ENCODE measurements at regions not wholly inside any gene's neighbourhood (a gene's known extent, or its start where the extent isn't known, plus 50 kb on each side); places are given as distances from the start of the nearest gene placed in this dataset.

DNA sequence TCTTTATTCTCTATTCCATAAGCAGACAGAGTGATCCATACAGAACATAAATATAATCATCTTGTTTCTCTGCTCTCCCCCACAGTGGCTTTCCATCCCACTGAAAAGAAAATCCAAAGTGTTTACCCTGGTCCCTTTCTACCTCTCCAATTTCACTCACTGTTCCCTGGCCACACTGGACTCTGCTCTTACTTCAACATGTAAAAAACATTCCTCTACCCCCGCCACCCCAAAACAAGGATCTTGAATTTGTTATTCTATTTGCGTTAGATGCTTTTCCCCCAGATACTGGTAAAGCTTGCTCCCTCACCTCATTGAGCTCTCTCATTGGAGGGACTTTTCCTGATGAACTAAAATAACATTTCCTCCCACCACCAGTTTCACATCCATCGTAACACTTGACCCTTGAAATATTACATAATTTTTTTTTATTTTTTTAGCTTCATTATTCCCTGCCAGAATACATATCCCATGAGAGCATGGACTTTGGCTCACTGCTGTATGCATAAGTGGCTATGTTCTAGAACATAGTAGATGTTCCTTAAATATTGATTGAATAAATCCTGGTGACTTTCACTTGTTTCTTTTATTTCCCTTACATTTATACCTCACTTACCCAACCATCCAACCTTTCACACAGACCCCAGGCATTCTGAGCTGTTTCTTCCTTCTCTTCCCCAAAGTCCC, 162.7 kb upstream of the MEIS2 start:
- no peak overlapping the region for H3K4me3 ChIP-seq (ENCODE audit: low read length)
- no peaks in the 10 kb centered on the region for H3K36me3 ChIP-seq (ENCODE audit: insufficient read depth, low read length)
- H3K27ac Mint-ChIP-seq, result no peak overlapping the region
- no peaks in the 10 kb centered on the region for H3K4me1 Mint-ChIP-seq
- no peak for DNase-seq
- no peaks in the 10 kb centered on the region for H3K27me3 Mint-ChIP-seq
- no peak overlapping the region for H3K4me3 Mint-ChIP-seq
- peaks cover 0 to 2% (median 0%) of the 10 kb centered on the region in 3 donors for H3K36me3 Mint-ChIP-seq
- H3K9me3 Mint-ChIP-seq, result peaks cover 0 to 3% (median 0%) of the 10 kb centered on the region in 5 donors
- POLR2A ChIA-PET, result no interaction called here
- no peak overlapping the region for H3K27ac ChIP-seq (ENCODE audit: low read depth, low read length)
- H3K9me3 ChIP-seq (ENCODE audit: low read length), result no peaks in the 10 kb centered on the region
- CTCF ChIA-PET, result no interaction called here
- H3K4me1 ChIP-seq (ENCODE audit: insufficient read depth, low read length), result no peaks in the 10 kb centered on the region
- H3K27me3 ChIP-seq (ENCODE audit: insufficient read depth, low read length, poor library complexity, severe bottlenecking), result no peaks in the 10 kb centered on the region

GRCh38 chr15:37289109-37289765, 188.9 kb upstream of the MEIS2 start:
- no peaks in the 10 kb centered on the region for H3K36me3 Mint-ChIP-seq

DNA sequence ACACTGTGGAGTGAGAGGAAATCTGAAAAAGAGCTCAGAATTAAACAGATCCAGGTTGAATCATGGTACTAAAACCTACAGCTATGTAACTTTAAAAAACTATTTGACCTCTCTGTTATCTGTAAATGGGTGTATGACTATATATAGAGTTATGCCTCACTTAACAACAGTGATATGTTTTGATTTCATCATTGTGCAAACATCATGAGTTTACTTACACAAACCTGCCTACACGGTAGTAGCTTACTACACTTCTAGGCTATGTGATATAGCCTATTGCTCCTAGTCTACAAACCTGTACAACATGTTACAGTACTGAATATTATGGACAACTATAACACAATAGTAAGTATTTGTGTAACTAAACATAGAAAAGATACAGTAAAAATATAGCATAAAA, 191.6 kb upstream of the MEIS2 start:
- no peaks in the 10 kb centered on the region for H3K4me1 ChIP-seq (ENCODE audit: insufficient read depth, low read length)
- CTCF ChIA-PET, result no interaction called here
- H3K27ac ChIP-seq (ENCODE audit: low read depth, low read length), result no peak overlapping the region
- H3K4me1 Mint-ChIP-seq, result no peaks in the 10 kb centered on the region
- peaks cover 0 to 12% (median 2%) of the 10 kb centered on the region in 5 donors for H3K9me3 Mint-ChIP-seq
- no peaks in the 10 kb centered on the region for H3K27me3 Mint-ChIP-seq
- H3K4me3 ChIP-seq (ENCODE audit: low read length), result no peak overlapping the region
- no peaks in the 10 kb centered on the region for H3K9me3 ChIP-seq (ENCODE audit: low read length)
- POLR2A ChIA-PET, result no interaction called here
- H3K36me3 ChIP-seq (ENCODE audit: insufficient read depth, low read length), result no peaks in the 10 kb centered on the region
- H3K4me3 Mint-ChIP-seq, result no peak overlapping the region
- DNase-seq, result no peak
- no peaks in the 10 kb centered on the region for H3K36me3 Mint-ChIP-seq
- H3K27ac Mint-ChIP-seq, result no peak overlapping the region
- H3K27me3 ChIP-seq (ENCODE audit: insufficient read depth, low read length, poor library complexity, severe bottlenecking), result no peaks in the 10 kb centered on the region

More at GRCh38 chr15:37289109-37289765, 188.9 kb upstream of the MEIS2 start:
- H3K36me3 ChIP-seq (ENCODE audit: insufficient read depth, low read length), result no peaks in the 10 kb centered on the region
- H3K27ac ChIP-seq (ENCODE audit: low read depth, low read length), result no peak overlapping the region
- POLR2A ChIA-PET, result no interaction called here
- peak overlapping the region in 1 of 8 donors; percentile 48 for H3K27ac Mint-ChIP-seq
- H3K9me3 Mint-ChIP-seq, result peaks cover 0 to 11% (median 6%) of the 10 kb centered on the region in 5 donors
- DNase-seq, result no peak
- no peaks in the 10 kb centered on the region for H3K27me3 Mint-ChIP-seq
- H3K9me3 ChIP-seq (ENCODE audit: low read length), result no peaks in the 10 kb centered on the region
- no peak overlapping the region for H3K4me3 ChIP-seq (ENCODE audit: low read length)
- no peaks in the 10 kb centered on the region for H3K4me1 Mint-ChIP-seq
- no peak overlapping the region for H3K4me3 Mint-ChIP-seq
- H3K27me3 ChIP-seq (ENCODE audit: insufficient read depth, low read length, poor library complexity, severe bottlenecking), result no peaks in the 10 kb centered on the region
- no peaks in the 10 kb centered on the region for H3K4me1 ChIP-seq (ENCODE audit: insufficient read depth, low read length)
- CTCF ChIA-PET, result no interaction called here

DNA sequence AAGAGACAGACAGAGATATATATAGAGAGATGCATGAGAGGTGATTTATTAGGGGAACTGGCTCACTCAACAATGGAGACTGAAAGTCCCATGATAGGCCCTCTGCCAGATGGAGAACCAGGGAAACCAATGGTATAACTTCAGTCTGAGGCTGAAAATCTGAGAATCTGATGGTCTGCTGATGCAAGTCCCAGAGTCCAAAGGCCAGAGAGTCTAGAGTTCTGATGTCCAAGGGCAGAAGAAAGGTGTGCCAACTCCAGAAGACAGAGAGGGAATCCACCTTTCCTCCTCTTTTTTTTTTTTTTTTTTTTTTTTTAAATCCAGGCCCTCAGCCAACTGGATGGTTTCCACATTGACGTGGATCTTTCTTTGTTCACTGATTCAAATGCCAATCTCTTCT, 197.9 kb upstream of the MEIS2 start:
- H3K4me1 ChIP-seq (ENCODE audit: insufficient read depth, low read length), result no peaks in the 10 kb centered on the region
- no peak for DNase-seq
- no peak overlapping the region for H3K27ac ChIP-seq (ENCODE audit: low read depth, low read length)
- no peak overlapping the region for H3K4me3 ChIP-seq (ENCODE audit: low read length)
- Mint-ChIP-seq H3K4me1 (no peaks in the 10 kb centered on the region), H3K36me3 (no peaks in the 10 kb centered on the region), H3K27ac (no peak overlapping the region), H3K9me3 (peaks cover 0 to 29% (median 2%) of the 10 kb centered on the region in 5 donors), H3K27me3 (peaks cover 0 to 2% of the 10 kb centered on the region in 2 donors), H3K4me3 (no peak overlapping the region)
- ChIA-PET CTCF (no interaction called here), POLR2A (no interaction called here)
- no peaks in the 10 kb centered on the region for H3K36me3 ChIP-seq (ENCODE audit: insufficient read depth, low read length)
- no peaks in the 10 kb centered on the region for H3K27me3 ChIP-seq (ENCODE audit: insufficient read depth, low read length, poor library complexity, severe bottlenecking)
- H3K9me3 ChIP-seq (ENCODE audit: low read length), result no peaks in the 10 kb centered on the region

GRCh38 chr15:37339437-37339836, 239.1 kb upstream of the MEIS2 start:
- Mint-ChIP-seq H3K9me3 (peaks cover 0 to 10% (median 3%) of the 10 kb centered on the region in 5 donors), H3K36me3 (no peaks in the 10 kb centered on the region), H3K27me3 (no peaks in the 10 kb centered on the region), H3K27ac (no peak overlapping the region), H3K4me3 (no peak overlapping the region), H3K4me1 (no peaks in the 10 kb centered on the region)
- no peak for DNase-seq
- Histone ChIP-seq H3K4me1 (ENCODE audit: insufficient read depth, low read length) (no peaks in the 10 kb centered on the region), H3K9me3 (ENCODE audit: low read length) (no peaks in the 10 kb centered on the region), H3K4me3 (ENCODE audit: low read length) (no peak overlapping the region), H3K27me3 (ENCODE audit: insufficient read depth, low read length, poor library complexity, severe bottlenecking) (no peaks in the 10 kb centered on the region), H3K36me3 (ENCODE audit: insufficient read depth, low read length) (no peaks in the 10 kb centered on the region), H3K27ac (ENCODE audit: low read depth, low read length) (no peak overlapping the region)
- POLR2A ChIA-PET, result no interaction called here
- CTCF ChIA-PET, result no interaction called here

DNA sequence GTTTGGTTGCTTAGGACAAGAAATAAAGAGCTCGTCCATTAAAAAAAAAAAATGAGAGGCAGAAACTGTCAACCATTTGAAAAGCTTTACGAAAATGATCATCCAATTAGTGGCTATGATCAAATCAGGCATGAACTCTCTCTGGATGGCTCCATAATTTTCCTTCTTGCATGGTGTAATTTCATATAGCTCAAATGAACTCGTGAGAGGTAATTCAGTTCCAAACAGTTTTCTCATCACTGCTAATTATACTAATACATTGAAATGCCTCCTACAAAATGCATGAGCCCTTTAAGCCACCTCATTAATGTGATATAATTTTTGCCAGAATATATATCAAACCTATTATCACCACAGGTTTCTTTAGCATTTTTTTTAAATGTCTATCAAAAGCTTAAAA, 239.5 kb upstream of the MEIS2 start:
- H3K27me3 Mint-ChIP-seq, result no peaks in the 10 kb centered on the region
- Histone ChIP-seq H3K4me3 (ENCODE audit: low read length) (no peak overlapping the region), H3K9me3 (ENCODE audit: low read length) (no peaks in the 10 kb centered on the region), H3K27ac (ENCODE audit: low read depth, low read length) (no peak overlapping the region), H3K4me1 (ENCODE audit: insufficient read depth, low read length) (no peaks in the 10 kb centered on the region), H3K27me3 (ENCODE audit: insufficient read depth, low read length, poor library complexity, severe bottlenecking) (no peaks in the 10 kb centered on the region), H3K36me3 (ENCODE audit: insufficient read depth, low read length) (no peaks in the 10 kb centered on the region)
- no peak for DNase-seq
- H3K27ac Mint-ChIP-seq, result no peak overlapping the region
- ChIA-PET CTCF (no interaction called here), POLR2A (no interaction called here)
- no peaks in the 10 kb centered on the region for H3K4me1 Mint-ChIP-seq
- no peak overlapping the region for H3K4me3 Mint-ChIP-seq
- no peaks in the 10 kb centered on the region for H3K36me3 Mint-ChIP-seq
- H3K9me3 Mint-ChIP-seq, result peaks cover 0 to 10% (median 3%) of the 10 kb centered on the region in 5 donors

- Mint-ChIP-seq H3K4me1 (no peaks in the 10 kb centered on the region), H3K36me3 (no peaks in the 10 kb centered on the region), H3K27me3 (no peaks in the 10 kb centered on the region), H3K27ac (no peak overlapping the region), H3K4me3 (no peak overlapping the region), H3K9me3 (peaks cover 0 to 11% (median 1%) of the 10 kb centered on the region in 5 donors)
- Histone ChIP-seq H3K4me1 (ENCODE audit: insufficient read depth, low read length) (no peaks in the 10 kb centered on the region), H3K4me3 (ENCODE audit: low read length) (no peak overlapping the region), H3K36me3 (ENCODE audit: insufficient read depth, low read length) (no peaks in the 10 kb centered on the region), H3K27ac (ENCODE audit: low read depth, low read length) (no peak overlapping the region), H3K27me3 (ENCODE audit: insufficient read depth, low read length, poor library complexity, severe bottlenecking) (no peaks in the 10 kb centered on the region), H3K9me3 (ENCODE audit: low read length) (no peaks in the 10 kb centered on the region)
- ChIA-PET POLR2A (no interaction called here), CTCF (no interaction called here)
- DNase-seq, result no peak
Measured at GRCh38 chr15:37340438-37340837, 240.1 kb upstream of the MEIS2 start.

- Histone ChIP-seq H3K27me3 (ENCODE audit: insufficient read depth, low read length, poor library complexity, severe bottlenecking) (no peaks in the 10 kb centered on the region), H3K4me1 (ENCODE audit: insufficient read depth, low read length) (no peaks in the 10 kb centered on the region), H3K27ac (ENCODE audit: low read depth, low read length) (no peak overlapping the region), H3K36me3 (ENCODE audit: insufficient read depth, low read length) (no peaks in the 10 kb centered on the region), H3K4me3 (ENCODE audit: low read length) (no peak overlapping the region), H3K9me3 (ENCODE audit: low read length) (no peaks in the 10 kb centered on the region)
- no peaks in the 10 kb centered on the region for H3K27me3 Mint-ChIP-seq
- CTCF ChIA-PET, result no interaction called here
- no peak for DNase-seq
- no peak overlapping the region for H3K4me3 Mint-ChIP-seq
- POLR2A ChIA-PET, result no interaction called here
- H3K27ac Mint-ChIP-seq, result no peak overlapping the region
- H3K36me3 Mint-ChIP-seq, result no peaks in the 10 kb centered on the region
- peaks cover 3 to 21% (median 5%) of the 10 kb centered on the region in 5 donors for H3K9me3 Mint-ChIP-seq
- no peaks in the 10 kb centered on the region for H3K4me1 Mint-ChIP-seq
Measured at GRCh38 chr15:37359101-37359892, 258.9 kb upstream of the MEIS2 start.

Measured in CD8-positive, alpha-beta memory T cell (primary cell).